SU-DHL-6 (cell line): ENCODE measurements at regions not wholly inside any gene's neighbourhood (a gene's known extent, or its start where the extent isn't known, plus 50 kb on each side); places are given as distances from the start of the nearest gene placed in this dataset.

Experiments used
- H2AFZ ChIP-seq: fragments of 200-600 bp; sonication (generic); 2 replicates; pipeline ENCODE4 v1.6.1; 2014; ENCODE audit warnings: low read depth, mild to moderate bottlenecking, moderate library complexity, mixed read lengths, antibody characterized with exemption, low read length; ENCODE audit not compliant: severe bottlenecking
- H3F3A ChIP-seq: fragments of 200-600 bp; shearing (Covaris generic); 2 replicates; pipeline ENCODE4 v1.6.0; 2016; ENCODE audit warnings: antibody characterized with exemption, mild to moderate bottlenecking; ENCODE audit not compliant: insufficient read depth
- H3K27ac ChIP-seq: fragments of 200-600 bp; sonication (generic); 2 replicates; pipeline ENCODE4 v1.5.1; 2016; ENCODE audit warnings: low read depth, mild to moderate bottlenecking, low read length, moderate library complexity, mixed read lengths
- H3K27me3 ChIP-seq: fragments of 200-600 bp; sonication (generic), shearing (Covaris generic); 2 replicates; pipeline ENCODE4 v1.6.0; 2014; ENCODE audit warnings: mild to moderate bottlenecking, low read length
- H3K36me3 ChIP-seq: fragments of 200-600 bp; sonication (generic); 2 replicates; pipeline ENCODE4 v1.6.1; 2014; ENCODE audit warnings: mild to moderate bottlenecking, low read length, mixed read lengths
- H3K4me2 ChIP-seq: fragments of 300-600, 200-600 bp; shearing (Covaris generic), sonication (generic); 2 replicates; pipeline ENCODE4 v1.6.0; 2014; ENCODE audit warnings: low read length, low read depth, mild to moderate bottlenecking; ENCODE audit not compliant: poor library complexity, severe bottlenecking
- H3K4me3 ChIP-seq: fragments of 200-600 bp; sonication (generic); 2 replicates; pipeline ENCODE4 v1.5.1; 2014; ENCODE audit warnings: antibody characterized with exemption, low read length, mild to moderate bottlenecking, mixed read lengths; ENCODE audit not compliant: insufficient read depth, poor library complexity, severe bottlenecking
- H3K79me2 ChIP-seq: fragments of 200-600 bp; sonication (generic); 2 replicates; pipeline ENCODE4 v1.6.1; 2014; ENCODE audit warnings: mild to moderate bottlenecking, low read length, moderate library complexity; ENCODE audit not compliant: insufficient read depth
- H3K9ac ChIP-seq: fragments of 200-600 bp; sonication (generic); 2 replicates; pipeline ENCODE4 v1.7.0; 2014; ENCODE audit warnings: mild to moderate bottlenecking, low read length
- H3K9me2 ChIP-seq: fragments of 200-600 bp; sonication (generic); replicated peaks from 2 replicates; pipeline ENCODE4 v1.6.1; 2014; ENCODE audit warnings: low read length; ENCODE audit not compliant: insufficient read depth
- H3K9me3 ChIP-seq: fragments of 200-600 bp; sonication (generic); 2 replicates; pipeline ENCODE4 v1.6.1; 2014; ENCODE audit warnings: low read length, mixed read lengths; ENCODE audit not compliant: insufficient read depth
- H4K20me1 ChIP-seq: fragments of 200-600 bp; sonication (generic); 2 replicates; pipeline ENCODE4 v1.6.1; 2014; ENCODE audit warnings: low read depth, mild to moderate bottlenecking, antibody characterized with exemption, low read length, moderate library complexity, mixed read lengths
- EZH2phosphoT487 ChIP-seq: fragments of 200-600 bp; sonication (generic), shearing (Covaris generic); conservative IDR thresholded peaks from 2 replicates; pipeline ENCODE4 v1.6.1; 2018; ENCODE audit warnings: mild to moderate bottlenecking, antibody characterized with exemption, low read length, moderate library complexity, mixed read lengths
- TF ChIP-seq, protein P1 (sequence below): fragments of 200-600 bp; sonication (generic); IDR thresholded peaks from one replicate; pipeline ENCODE4 v1.5.1; 2017; ENCODE audit warnings: antibody characterized with exemption, mild to moderate bottlenecking, low read length, moderate library complexity; ENCODE audit not compliant: insufficient read depth, poor library complexity, severe bottlenecking

DNA sequence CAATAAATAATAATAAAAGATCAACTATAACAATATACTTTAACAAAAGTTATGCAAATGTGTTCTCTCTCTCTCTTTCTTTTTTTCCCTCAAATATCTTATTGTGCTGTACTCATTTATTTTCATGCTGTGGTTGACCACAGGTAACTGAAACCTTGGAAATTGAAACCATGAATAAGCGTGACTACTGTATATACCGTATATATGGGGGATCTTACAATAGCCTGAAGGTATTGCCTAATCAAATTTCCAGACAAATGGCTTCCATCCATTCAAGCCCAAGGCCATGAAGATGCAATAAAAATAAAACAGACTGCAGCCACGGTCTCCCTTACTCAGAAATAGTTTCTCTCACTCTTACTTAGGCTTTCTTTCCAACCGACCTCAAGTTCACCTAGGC lies 98.3 kb downstream of the SLITRK6 start:
- TF ChIP-seq, protein P1, sequence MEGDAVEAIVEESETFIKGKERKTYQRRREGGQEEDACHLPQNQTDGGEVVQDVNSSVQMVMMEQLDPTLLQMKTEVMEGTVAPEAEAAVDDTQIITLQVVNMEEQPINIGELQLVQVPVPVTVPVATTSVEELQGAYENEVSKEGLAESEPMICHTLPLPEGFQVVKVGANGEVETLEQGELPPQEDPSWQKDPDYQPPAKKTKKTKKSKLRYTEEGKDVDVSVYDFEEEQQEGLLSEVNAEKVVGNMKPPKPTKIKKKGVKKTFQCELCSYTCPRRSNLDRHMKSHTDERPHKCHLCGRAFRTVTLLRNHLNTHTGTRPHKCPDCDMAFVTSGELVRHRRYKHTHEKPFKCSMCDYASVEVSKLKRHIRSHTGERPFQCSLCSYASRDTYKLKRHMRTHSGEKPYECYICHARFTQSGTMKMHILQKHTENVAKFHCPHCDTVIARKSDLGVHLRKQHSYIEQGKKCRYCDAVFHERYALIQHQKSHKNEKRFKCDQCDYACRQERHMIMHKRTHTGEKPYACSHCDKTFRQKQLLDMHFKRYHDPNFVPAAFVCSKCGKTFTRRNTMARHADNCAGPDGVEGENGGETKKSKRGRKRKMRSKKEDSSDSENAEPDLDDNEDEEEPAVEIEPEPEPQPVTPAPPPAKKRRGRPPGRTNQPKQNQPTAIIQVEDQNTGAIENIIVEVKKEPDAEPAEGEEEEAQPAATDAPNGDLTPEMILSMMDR = no peak
- no peak for TF ChIP-seq EZH2phosphoT487
- Histone ChIP-seq H3K9ac (no peak overlapping the region), H3K4me2 (no peak overlapping the region), H3K4me3 (no peak overlapping the region), H3K79me2 (no peaks in the 10 kb centered on the region), H3K9me3 (no peaks in the 10 kb centered on the region), H3K27me3 (no peaks in the 10 kb centered on the region), H3F3A (no peaks in the 10 kb centered on the region), H3K9me2 (no peaks in the 10 kb centered on the region), H3K36me3 (no peaks in the 10 kb centered on the region), H2AFZ (no peak overlapping the region), H3K27ac (no peak overlapping the region), H4K20me1 (no peaks in the 10 kb centered on the region)

DNA sequence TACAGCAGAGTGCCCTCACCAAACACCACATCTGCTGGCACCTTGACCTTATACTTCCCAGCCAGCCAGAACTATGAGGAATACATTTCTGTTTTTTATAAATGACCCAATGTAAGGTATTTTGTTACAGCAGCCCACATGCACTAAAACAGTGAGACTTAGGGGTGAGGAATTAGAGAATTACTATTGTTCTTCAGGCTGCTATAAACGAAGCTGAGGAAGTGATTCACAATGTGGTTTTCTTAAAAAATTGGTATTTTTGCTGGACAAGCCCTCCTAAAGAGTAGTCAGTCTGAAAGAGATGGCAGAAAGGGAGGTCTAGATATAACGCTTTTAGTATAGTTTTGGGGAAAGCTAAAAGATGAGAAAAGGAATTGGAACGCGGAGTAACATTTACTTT lies 101.0 kb downstream of the SLITRK6 start:
- Histone ChIP-seq H3F3A (no peaks in the 10 kb centered on the region), H3K79me2 (no peaks in the 10 kb centered on the region), H4K20me1 (no peaks in the 10 kb centered on the region), H3K9me3 (no peaks in the 10 kb centered on the region), H3K36me3 (no peaks in the 10 kb centered on the region), H2AFZ (no peak overlapping the region), H3K9ac (no peak overlapping the region), H3K4me2 (no peak overlapping the region), H3K27ac (no peak overlapping the region), H3K27me3 (no peaks in the 10 kb centered on the region), H3K9me2 (no peaks in the 10 kb centered on the region), H3K4me3 (no peak overlapping the region)
- TF ChIP-seq, protein P1 = no peak
- TF ChIP-seq EZH2phosphoT487 = no peak

DNA sequence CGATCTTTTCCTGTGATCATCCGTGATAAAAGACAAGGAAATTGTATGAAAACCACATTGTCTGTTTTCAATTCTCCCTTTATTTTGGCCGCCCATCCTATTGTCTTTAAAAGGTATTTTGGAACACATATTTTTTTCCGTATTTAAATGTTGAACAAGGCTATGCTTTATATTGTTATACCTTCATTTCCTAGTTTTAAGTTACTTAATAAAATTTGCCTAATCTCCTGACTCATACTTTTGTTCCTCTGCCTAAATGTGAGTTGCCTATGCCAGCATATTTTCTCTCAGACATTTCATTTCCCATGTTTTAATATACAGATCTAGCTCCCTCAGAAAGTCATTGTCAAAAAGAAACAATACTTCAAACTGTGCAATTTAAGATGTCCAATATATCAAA lies 104.2 kb downstream of the SLITRK6 start:
- Histone ChIP-seq H3K9me2 (no peaks in the 10 kb centered on the region), H3K79me2 (no peaks in the 10 kb centered on the region), H3K9me3 (no peaks in the 10 kb centered on the region), H3F3A (no peaks in the 10 kb centered on the region), H2AFZ (no peak overlapping the region), H3K27ac (no peak overlapping the region), H3K4me3 (no peak overlapping the region), H3K27me3 (no peaks in the 10 kb centered on the region), H3K4me2 (no peak overlapping the region), H3K36me3 (no peaks in the 10 kb centered on the region), H3K9ac (no peak overlapping the region), H4K20me1 (no peaks in the 10 kb centered on the region)
- TF ChIP-seq, protein P1 = no peak
- TF ChIP-seq EZH2phosphoT487 = no peak
